A549 (cell line): ENCODE measurements at regions not wholly inside any gene's neighbourhood (a gene's known extent, or its start where the extent isn't known, plus 50 kb on each side); places are given as distances from the start of the nearest gene placed in this dataset.

ENCODE experiments used
- ATAC-seq, 2 experiments: fragments of 200-7000 bp in 1 of 2; fragments of >200 bp in 1 of 2; cut with Nextera tagmentation in 1 of 2; cut with Tn5 transposase in 1 of 2; 3 replicates each; pipeline versions ENCODE4 v1.8.0 to v1.9.1; 2018 to 2020; ENCODE audit warnings: mild to moderate bottlenecking in 1 of 2, moderate library complexity in 1 of 2
- CTCF ChIA-PET: fragments of 300-600 bp; sonication (Branson Sonifier 250); formaldehyde crosslinking; extraction: SDS; loops from one replicate; lab custom pipeline; 2021; ENCODE audit warnings: antibody characterized with exemption, inconsistent platforms; lab: Yijun Ruan, JAX
- POLR2A ChIA-PET: fragments of 350-600 bp; formaldehyde crosslinking; extraction: SDS; loops from one replicate; lab custom pipeline; 2021; ENCODE audit warnings: antibody characterized with exemption, inconsistent platforms; lab: Yijun Ruan, JAX
- DNase-seq, 2 experiments: peaks; one replicate each; pipeline versions ENCODE4 v3.0.0 to v3.0.0-alpha.2; 2011 to 2016; ENCODE audit warnings: low read depth in 1 of 2, low spot score in 1 of 2
- FAIRE-seq: peaks from 2 replicates; lab custom pipeline; 2011; peaks lifted over from hg19 to GRCh38; lab: Jason Lieb, UNC
- H3K27ac ChIP-seq, 2 experiments: fragments of >200 bp; sonication (Bioruptor Twin); formaldehyde crosslinking; 3 replicates each; pipeline ENCODE4 v1.5.1; 2016 to 2017
- H3K4me1 ChIP-seq: fragments of >200 bp; sonication (Bioruptor Twin); formaldehyde crosslinking; 3 replicates; pipeline ENCODE4 v1.6.1; 2016
- H3K4me2 ChIP-seq: fragments of >200 bp; sonication (Bioruptor Twin); formaldehyde crosslinking; 3 replicates; pipeline ENCODE4 v1.6.1; 2016
- H3K4me3 ChIP-seq: fragments of >200 bp; sonication (Bioruptor Twin); formaldehyde crosslinking; 3 replicates; pipeline ENCODE4 v1.5.1; 2016
- H3K9me3 ChIP-seq: fragments of >200 bp; sonication (Bioruptor Twin); formaldehyde crosslinking; 3 replicates; pipeline ENCODE4 v1.6.1; 2016
- CEBPB ChIP-seq, 2 experiments: fragments of >200 bp in 1 of 2; sonication (Bioruptor Twin) in 1 of 2; formaldehyde crosslinking in 1 of 2; IDR thresholded peaks; 2 replicates each; pipeline ENCODE4 v1.6.1; 2012 to 2016
- E2F6 ChIP-seq: IDR thresholded peaks from 2 replicates; pipeline ENCODE4 v1.6.1; 2012; ENCODE audit warnings: low read depth, borderline replicate concordance
- FOSB ChIP-seq: fragments of 250-450 bp; sonication (Bioruptor Pico); IDR thresholded peaks from 2 replicates; pipeline ENCODE4 v1.5.0; 2020; ENCODE audit warnings: mild to moderate bottlenecking, moderate library complexity
- FOSL2 ChIP-seq, 2 experiments: fragments of 450-650 bp in 1 of 2; fragments of >200 bp in 1 of 2; sonication (Bioruptor Twin) in 1 of 2; formaldehyde crosslinking; IDR thresholded peaks; 2 replicates each; pipeline versions ENCODE4 v1.5.0 to v1.6.1; 2016 to 2020; ENCODE audit warnings: mild to moderate bottlenecking in 1 of 2, moderate library complexity in 1 of 2
- HEYL ChIP-seq: fragments of 250-450 bp; sonication (Bioruptor Pico); IDR thresholded peaks from 2 replicates; pipeline ENCODE4 v1.8.0; 2021; ENCODE audit warnings: mild to moderate bottlenecking, moderate library complexity
- HOXB5 ChIP-seq: fragments of 250-450 bp; sonication (Bioruptor Pico); IDR thresholded peaks from 2 replicates; pipeline ENCODE4 v1.5.0; 2020; ENCODE audit warnings: mild to moderate bottlenecking, moderate library complexity
- KDM1A ChIP-seq: fragments of 200-600 bp; sonication (generic); IDR thresholded peaks from 2 replicates; pipeline ENCODE4 v1.6.1; 2016; ENCODE audit warnings: low read depth, mild to moderate bottlenecking
- MYC ChIP-seq: IDR thresholded peaks from 2 replicates; pipeline ENCODE4 v1.6.1; 2012; ENCODE audit warnings: mild to moderate bottlenecking, inconsistent platforms, low read length, improper control_type of control experiment, borderline replicate concordance
- NPAS2 ChIP-seq: fragments of 250-450 bp; sonication (Bioruptor Pico); IDR thresholded peaks from 2 replicates; pipeline ENCODE4 v1.8.0; 2022; ENCODE audit warnings: mild to moderate bottlenecking, moderate library complexity, borderline replicate concordance
- NR3C1 ChIP-seq: fragments of >200 bp; sonication (Bioruptor Twin); formaldehyde crosslinking; IDR thresholded peaks from 3 replicates; pipeline ENCODE4 v1.6.1; 2017
- PBX3 ChIP-seq: IDR thresholded peaks from 2 replicates; pipeline ENCODE4 v1.6.1; 2012
- POLR2A ChIP-seq: IDR thresholded peaks from 2 replicates; pipeline ENCODE4 v1.6.1; 2012; ENCODE audit warnings: mild to moderate bottlenecking, low read length
- POLR2AphosphoS2 ChIP-seq: conservative IDR thresholded peaks from 2 replicates; pipeline ENCODE4 v1.6.1; 2012; ENCODE audit warnings: low read length, improper control_type of control experiment, inconsistent platforms
- RAD21 ChIP-seq, 2 experiments: fragments of >200 bp in 1 of 2; sonication (Bioruptor Twin) in 1 of 2; formaldehyde crosslinking in 1 of 2; IDR thresholded peaks in 1 of 2; conservative IDR thresholded peaks in 1 of 2; 2 replicates in 1 of 2; 3 replicates in 1 of 2; pipeline ENCODE4 v1.6.1; 2012 to 2018; ENCODE audit warnings: inconsistent platforms in 1 of 2
- RARB ChIP-seq: fragments of 250-450 bp; sonication (Bioruptor Pico); IDR thresholded peaks from 2 replicates; pipeline ENCODE4 v1.8.0; 2021; ENCODE audit warnings: mild to moderate bottlenecking, moderate library complexity
- RFX5 ChIP-seq: fragments of 450-650 bp; IDR thresholded peaks from 2 replicates; pipeline ENCODE4 v1.7.1; 2014; ENCODE audit warnings: antibody characterized with exemption, mild to moderate bottlenecking, moderate library complexity
- RNF2 ChIP-seq: fragments of 200-600 bp; sonication (generic); IDR thresholded peaks from 2 replicates; pipeline ENCODE4 v1.6.1; 2016; ENCODE audit warnings: low read depth, mild to moderate bottlenecking, antibody characterized with exemption, moderate library complexity, borderline replicate concordance
- SMC3 ChIP-seq: fragments of >200 bp; sonication (Bioruptor Twin); formaldehyde crosslinking; IDR thresholded peaks from 3 replicates; pipeline ENCODE4 v1.6.1; 2018; ENCODE audit warnings: inconsistent platforms
- TP53 ChIP-seq: fragments of 250-450 bp; sonication (Bioruptor Pico); IDR thresholded peaks from 2 replicates; pipeline ENCODE4 v1.5.0; 2021; ENCODE audit warnings: mild to moderate bottlenecking, moderate library complexity
- ZNF302 ChIP-seq: fragments of 250-450 bp; sonication (Bioruptor Pico); IDR thresholded peaks from 2 replicates; pipeline ENCODE4 v1.9.0; 2021; ENCODE audit warnings: inconsistent platforms, mild to moderate bottlenecking, moderate library complexity
- whole genome bisulfite sequencing: methylation state at CpG from one replicate; pipeline ENCODE4 v1.1.6; 2017; ENCODE audit errors: missing lambda C conversion rate; 5-methylcytosine and 5-hydroxymethylcytosine counted together
- TF ChIP-seq, protein P1 (sequence below): fragments of 250-450 bp; sonication (Bioruptor Pico); IDR thresholded peaks from 2 replicates; pipeline ENCODE4 v1.5.0; 2021; ENCODE audit warnings: mild to moderate bottlenecking, moderate library complexity, borderline replicate concordance
- TF ChIP-seq, protein P2 (sequence below): fragments of 450-650 bp; IDR thresholded peaks from 2 replicates; pipeline ENCODE4 v1.6.1; 2014; ENCODE audit warnings: antibody characterized with exemption

- no peak overlapping the region for H3K4me3 ChIP-seq
- no peak overlapping the region for H3K4me2 ChIP-seq
- no peaks in the 10 kb centered on the region for H3K9me3 ChIP-seq
- POLR2A ChIA-PET, result no interaction called here
- ATAC-seq (no peak), FAIRE-seq (no peak), DNase-seq (no peak)
- no peaks in the 10 kb centered on the region for H3K4me1 ChIP-seq
- CTCF ChIA-PET, result no interaction called here
- WGBS, result 50% methylated on average over 1 of the region's 1 CpG
- H3K27ac ChIP-seq, result no peak overlapping the region
- no peak for TF ChIP-seq ZNF302
- no peak for TF ChIP-seq POLR2A
- no peak for TF ChIP-seq PBX3
- TF ChIP-seq HEYL (CRISPR knock-in tag), result no peak
- TF ChIP-seq POLR2AphosphoS2, result no peak
- no peak for TF ChIP-seq FOSB (CRISPR knock-in tag)
- TF ChIP-seq CEBPB (IDR thresholded peaks at IDR 0.05), result no peak
- TF ChIP-seq RNF2, result no peak
- no peak for TF ChIP-seq SMC3
- no peak for TF ChIP-seq RAD21 (conservative IDR thresholded peaks at IDR 0.05 in 1 of 2, IDR thresholded peaks at IDR 0.05 in 1 of 2)
- no peak for TF ChIP-seq NR3C1
- TF ChIP-seq E2F6, result no peak
- TF ChIP-seq MYC, result no peak
These were observed 277.8 kb downstream of the LTN1 start for GRCh38 chr21:28714777-28715464.

DNA sequence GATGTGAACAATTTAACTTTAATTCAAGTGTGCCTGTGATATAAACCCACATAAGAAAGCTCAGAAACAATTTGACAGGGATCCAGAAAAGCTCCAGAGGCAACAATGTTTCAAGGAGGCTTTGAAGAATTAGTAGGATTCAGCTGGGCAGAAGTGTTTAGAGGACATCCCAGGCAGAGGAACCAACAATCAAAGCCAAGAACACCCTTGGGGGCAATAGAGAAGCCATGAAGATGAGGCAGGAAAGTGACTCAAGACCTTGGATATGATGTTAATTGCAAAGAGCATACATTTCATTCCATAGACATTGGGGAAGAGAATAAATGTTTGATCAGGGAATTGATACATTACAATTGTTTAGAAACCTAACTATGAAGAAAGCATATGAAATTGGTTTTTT is 280.3 kb downstream of the LTN1 start:
- no peak overlapping the region for H3K27ac ChIP-seq
- H3K4me2 ChIP-seq, result no peak overlapping the region
- FAIRE-seq, result no peak
- no peak for DNase-seq
- TF ChIP-seq CEBPB (IDR thresholded peaks at IDR 0.05) (no peak), RFX5 (no peak), TP53 (CRISPR knock-in tag) (no peak), FOSL2 (IDR thresholded peaks at IDR 0.05) (no peak), FOSL2 (CRISPR knock-in tag; IDR thresholded peaks at IDR 0.05) (no peak), HOXB5 (no peak), RARB (no peak), NPAS2 (CRISPR knock-in tag) (no peak), KDM1A (no peak)
- TF ChIP-seq, protein P1, sequence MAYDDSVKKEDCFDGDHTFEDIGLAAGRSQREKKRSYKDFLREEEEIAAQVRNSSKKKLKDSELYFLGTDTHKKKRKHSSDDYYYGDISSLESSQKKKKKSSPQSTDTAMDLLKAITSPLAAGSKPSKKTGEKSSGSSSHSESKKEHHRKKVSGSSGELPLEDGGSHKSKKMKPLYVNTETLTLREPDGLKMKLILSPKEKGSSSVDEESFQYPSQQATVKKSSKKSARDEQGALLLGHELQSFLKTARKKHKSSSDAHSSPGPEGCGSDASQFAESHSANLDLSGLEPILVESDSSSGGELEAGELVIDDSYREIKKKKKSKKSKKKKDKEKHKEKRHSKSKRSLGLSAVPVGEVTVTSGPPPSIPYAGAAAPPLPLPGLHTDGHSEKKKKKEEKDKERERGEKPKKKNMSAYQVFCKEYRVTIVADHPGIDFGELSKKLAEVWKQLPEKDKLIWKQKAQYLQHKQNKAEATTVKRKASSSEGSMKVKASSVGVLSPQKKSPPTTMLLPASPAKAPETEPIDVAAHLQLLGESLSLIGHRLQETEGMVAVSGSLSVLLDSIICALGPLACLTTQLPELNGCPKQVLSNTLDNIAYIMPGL (CRISPR knock-in tag), result no peak
- TF ChIP-seq, protein P2, sequence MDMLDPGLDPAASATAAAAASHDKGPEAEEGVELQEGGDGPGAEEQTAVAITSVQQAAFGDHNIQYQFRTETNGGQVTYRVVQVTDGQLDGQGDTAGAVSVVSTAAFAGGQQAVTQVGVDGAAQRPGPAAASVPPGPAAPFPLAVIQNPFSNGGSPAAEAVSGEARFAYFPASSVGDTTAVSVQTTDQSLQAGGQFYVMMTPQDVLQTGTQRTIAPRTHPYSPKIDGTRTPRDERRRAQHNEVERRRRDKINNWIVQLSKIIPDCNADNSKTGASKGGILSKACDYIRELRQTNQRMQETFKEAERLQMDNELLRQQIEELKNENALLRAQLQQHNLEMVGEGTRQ, result no peak
- H3K4me3 ChIP-seq, result no peak overlapping the region
- ChIA-PET CTCF (no interaction called here), POLR2A (no interaction called here)
- no peak for ATAC-seq
- H3K4me1 ChIP-seq, result no peaks in the 10 kb centered on the region
- H3K9me3 ChIP-seq, result no peaks in the 10 kb centered on the region
